ENCODE measurements at regions not wholly inside any gene's neighbourhood (a gene's known extent, or its start where the extent isn't known, plus 50 kb on each side); places are given as distances from the start of the nearest gene placed in this dataset.

DNA sequence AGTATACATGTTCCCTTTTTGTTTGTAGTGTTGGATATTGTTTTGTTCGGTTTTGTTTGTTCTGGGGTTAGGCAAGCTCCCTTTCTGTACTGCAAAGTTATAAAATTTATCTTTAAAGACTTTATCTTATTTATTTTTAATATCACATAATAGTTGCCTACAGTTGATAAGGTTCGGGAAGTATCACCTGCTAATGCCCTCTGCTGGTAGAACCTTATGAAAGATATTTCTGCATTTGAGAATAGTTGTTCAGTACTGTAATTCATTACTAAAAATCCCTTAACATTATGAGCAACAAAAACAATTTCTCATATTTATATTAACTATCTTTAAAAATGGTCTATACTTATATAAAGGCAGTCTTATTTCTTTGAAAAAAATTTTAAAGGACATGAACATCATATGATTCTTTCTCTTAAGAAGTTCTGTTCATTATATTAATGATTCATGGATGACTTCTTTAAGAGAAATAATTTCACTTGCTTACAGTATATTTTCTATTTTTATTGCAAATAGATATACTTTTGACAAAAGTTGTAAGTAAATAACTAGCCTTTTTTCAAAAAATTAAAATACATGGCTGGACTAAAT lies 1126.8 kb downstream of the SI start:
- TF ChIP-seq, protein P1, sequence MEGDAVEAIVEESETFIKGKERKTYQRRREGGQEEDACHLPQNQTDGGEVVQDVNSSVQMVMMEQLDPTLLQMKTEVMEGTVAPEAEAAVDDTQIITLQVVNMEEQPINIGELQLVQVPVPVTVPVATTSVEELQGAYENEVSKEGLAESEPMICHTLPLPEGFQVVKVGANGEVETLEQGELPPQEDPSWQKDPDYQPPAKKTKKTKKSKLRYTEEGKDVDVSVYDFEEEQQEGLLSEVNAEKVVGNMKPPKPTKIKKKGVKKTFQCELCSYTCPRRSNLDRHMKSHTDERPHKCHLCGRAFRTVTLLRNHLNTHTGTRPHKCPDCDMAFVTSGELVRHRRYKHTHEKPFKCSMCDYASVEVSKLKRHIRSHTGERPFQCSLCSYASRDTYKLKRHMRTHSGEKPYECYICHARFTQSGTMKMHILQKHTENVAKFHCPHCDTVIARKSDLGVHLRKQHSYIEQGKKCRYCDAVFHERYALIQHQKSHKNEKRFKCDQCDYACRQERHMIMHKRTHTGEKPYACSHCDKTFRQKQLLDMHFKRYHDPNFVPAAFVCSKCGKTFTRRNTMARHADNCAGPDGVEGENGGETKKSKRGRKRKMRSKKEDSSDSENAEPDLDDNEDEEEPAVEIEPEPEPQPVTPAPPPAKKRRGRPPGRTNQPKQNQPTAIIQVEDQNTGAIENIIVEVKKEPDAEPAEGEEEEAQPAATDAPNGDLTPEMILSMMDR (IDR thresholded peaks at IDR 0.05) = no peak
- TF ChIP-seq EZH2 (IDR thresholded peaks at IDR 0.05; ENCODE audit: borderline replicate concordance, insufficient read depth, low read depth, low read length, poor library complexity, severe bottlenecking) = no peak

Measured in B cell (primary cell).